Fibroblast of skin of abdomen (primary cell): ENCODE measurements at regions not wholly inside any gene's neighbourhood (a gene's known extent, or its start where the extent isn't known, plus 50 kb on each side); places are given as distances from the start of the nearest gene placed in this dataset.
A peak's percentile ranks its signal among the peaks of the same experiment; 100 is the strongest.
"Not testable (repeated sequence)": the region's sequence is repeated elsewhere in the genome, so short reads cannot be mapped to it uniquely, and the experiment has no call there.

Experiments
- DNase-seq: peaks from one replicate; pipeline ENCODE4 v3.0.0-alpha.2; 2013

- DNase-seq: peak; percentile 42
These were observed 110.1 kb upstream of the LPAR1 start for GRCh38 chr9:111148052-111149017.

- DNase-seq: no peak
These were observed 108.8 kb upstream of the LPAR1 start for GRCh38 chr9:111147041-111147440.

GRCh38 chr9:111144741-111145140, 106.5 kb upstream of the LPAR1 start:
- DNase-seq: no peak

- DNase-seq: no peak
These were observed 97.9 kb upstream of the LPAR1 start for GRCh38 chr9:111136180-111136579.

- DNase-seq: no peak
These were observed 92.9 kb upstream of the LPAR1 start for GRCh38 chr9:111131211-111131610.

- no peak for DNase-seq
These were observed 82.3 kb upstream of the LPAR1 start for GRCh38 chr9:111120526-111120925.

GRCh38 chr9:111118256-111118948, 80.1 kb upstream of the LPAR1 start:
- peak; percentile 73 for DNase-seq

GRCh38 chr9:111114486-111114885, 76.2 kb upstream of the LPAR1 start:
- no peak for DNase-seq

GRCh38 chr9:111113712-111114111, 75.4 kb upstream of the LPAR1 start:
- no peak for DNase-seq

GRCh38 chr9:111110805-111111204, 72.5 kb upstream of the LPAR1 start:
- no peak for DNase-seq

GRCh38 chr9:111108946-111109345, 70.7 kb upstream of the LPAR1 start:
- peak; percentile 89 for DNase-seq

- no peak for DNase-seq
These were observed 68.9 kb upstream of the LPAR1 start for GRCh38 chr9:111107141-111107540.

GRCh38 chr9:111106202-111106601, 67.9 kb upstream of the LPAR1 start:
- no peak for DNase-seq

GRCh38 chr9:111102793-111103464, 64.7 kb upstream of the LPAR1 start:
- DNase-seq: no peak

- DNase-seq: no peak
These were observed 61.1 kb upstream of the LPAR1 start for GRCh38 chr9:111099199-111100008.

GRCh38 chr9:111098093-111098492, 59.8 kb upstream of the LPAR1 start:
- no peak for DNase-seq

- DNase-seq: no peak
These were observed 57.8 kb upstream of the LPAR1 start for GRCh38 chr9:111096051-111096450.

- no peak for DNase-seq
These were observed 57.2 kb upstream of the LPAR1 start for GRCh38 chr9:111095441-111095840.

GRCh38 chr9:111094958-111095357, 56.7 kb upstream of the LPAR1 start:
- peak; percentile 12 for DNase-seq

- peak; percentile 78 for DNase-seq
These were observed 56.2 kb upstream of the LPAR1 start for GRCh38 chr9:111094433-111094924.

GRCh38 chr9:111092167-111092566, 53.9 kb upstream of the LPAR1 start:
- DNase-seq: not testable (repeated sequence)
